ENCODE measurements at regions not wholly inside any gene's neighbourhood (a gene's known extent, or its start where the extent isn't known, plus 50 kb on each side); places are given as distances from the start of the nearest gene placed in this dataset.

DNA sequence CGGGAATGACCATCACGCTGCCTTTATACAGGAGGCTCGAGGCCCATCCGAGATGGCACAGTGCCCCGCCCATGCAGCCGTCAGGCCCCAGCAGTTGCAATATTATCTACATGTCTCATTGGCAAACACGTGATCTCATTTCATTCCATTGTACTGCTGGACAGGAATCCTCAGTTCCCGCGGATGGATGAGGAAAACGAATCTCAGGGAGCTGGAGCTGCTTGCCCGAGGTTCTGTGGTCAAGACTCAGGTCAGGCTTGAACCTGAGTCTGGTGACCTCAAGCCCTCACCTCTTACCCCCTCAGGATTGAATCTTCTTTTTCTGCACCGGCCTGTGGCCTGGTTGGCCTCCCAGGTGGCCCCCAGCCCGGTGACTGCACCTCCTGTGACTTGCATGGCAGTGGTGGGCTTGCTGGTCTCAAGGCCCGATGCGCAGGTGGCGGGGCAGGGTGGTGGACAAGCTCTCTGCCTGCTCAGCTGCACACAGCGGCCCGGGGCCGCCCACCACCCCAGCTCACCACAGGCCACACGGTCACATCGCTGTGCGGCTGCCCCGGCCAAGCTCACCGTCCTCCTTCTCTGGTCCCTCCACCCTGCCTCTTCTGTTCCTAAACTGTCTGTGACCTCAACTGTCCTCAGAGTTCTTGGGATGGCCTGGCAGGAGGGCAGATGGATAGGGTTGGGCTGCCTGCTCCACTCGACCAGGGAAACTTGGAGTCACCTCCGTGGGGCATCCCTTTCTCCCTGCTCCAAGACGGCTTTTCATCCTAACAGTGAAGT, 52.0 kb upstream of the HS6ST1 start:
- no peak for TF ChIP-seq POLR2A (IDR thresholded peaks at IDR 0.05; ENCODE audit: low read depth, low read length)
- TF ChIP-seq, protein P1, sequence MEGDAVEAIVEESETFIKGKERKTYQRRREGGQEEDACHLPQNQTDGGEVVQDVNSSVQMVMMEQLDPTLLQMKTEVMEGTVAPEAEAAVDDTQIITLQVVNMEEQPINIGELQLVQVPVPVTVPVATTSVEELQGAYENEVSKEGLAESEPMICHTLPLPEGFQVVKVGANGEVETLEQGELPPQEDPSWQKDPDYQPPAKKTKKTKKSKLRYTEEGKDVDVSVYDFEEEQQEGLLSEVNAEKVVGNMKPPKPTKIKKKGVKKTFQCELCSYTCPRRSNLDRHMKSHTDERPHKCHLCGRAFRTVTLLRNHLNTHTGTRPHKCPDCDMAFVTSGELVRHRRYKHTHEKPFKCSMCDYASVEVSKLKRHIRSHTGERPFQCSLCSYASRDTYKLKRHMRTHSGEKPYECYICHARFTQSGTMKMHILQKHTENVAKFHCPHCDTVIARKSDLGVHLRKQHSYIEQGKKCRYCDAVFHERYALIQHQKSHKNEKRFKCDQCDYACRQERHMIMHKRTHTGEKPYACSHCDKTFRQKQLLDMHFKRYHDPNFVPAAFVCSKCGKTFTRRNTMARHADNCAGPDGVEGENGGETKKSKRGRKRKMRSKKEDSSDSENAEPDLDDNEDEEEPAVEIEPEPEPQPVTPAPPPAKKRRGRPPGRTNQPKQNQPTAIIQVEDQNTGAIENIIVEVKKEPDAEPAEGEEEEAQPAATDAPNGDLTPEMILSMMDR (IDR thresholded peaks at IDR 0.05; ENCODE audit: extremely low read depth in 1 of 2, insufficient read depth in 1 of 2, low read depth in 1 of 2, low read length in 2 of 2): no peak
- TF ChIP-seq FOS (IDR thresholded peaks at IDR 0.05; ENCODE audit: borderline replicate concordance, insufficient read depth, low read length): no peak
- no peak for TF ChIP-seq EZH2 (IDR thresholded peaks at IDR 0.05; ENCODE audit: borderline replicate concordance, low read depth, low read length, severe bottlenecking)
